GM18868 (cell line): ENCODE measurements at regions not wholly inside any gene's neighbourhood (a gene's known extent, or its start where the extent isn't known, plus 50 kb on each side); places are given as distances from the start of the nearest gene placed in this dataset.
A peak's percentile ranks its signal among the peaks of the same experiment; 100 is the strongest.

Experiments used
- ATAC-seq: cut with Tn5 transposase; IDR thresholded peaks from one replicate; pipeline ENCODE4 v1.9.1; 2021; ENCODE audit warnings: mild to moderate bottlenecking, moderate library complexity; ENCODE audit not compliant: unreplicated experiment

DNA sequence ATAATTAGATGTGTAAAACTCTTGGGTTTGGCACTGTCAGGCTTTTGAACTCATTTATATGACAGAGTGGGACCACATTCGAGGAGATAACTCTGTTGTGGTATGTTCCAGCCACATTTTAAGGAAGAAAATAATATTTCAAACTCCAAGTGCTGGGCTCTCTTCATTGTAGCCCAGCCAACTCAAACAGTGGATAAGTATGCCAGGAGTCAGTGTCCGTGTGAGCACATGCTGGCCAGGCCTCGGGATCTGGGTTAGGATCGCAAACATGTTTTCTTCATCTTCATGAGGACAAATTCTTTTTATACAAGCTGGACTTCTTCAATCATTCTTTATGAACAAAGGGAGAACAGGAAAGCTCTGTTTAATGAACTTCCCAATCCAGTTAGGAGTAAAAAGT lies 497.5 kb downstream of the MAFB start:
- ATAC-seq, result no peak

DNA sequence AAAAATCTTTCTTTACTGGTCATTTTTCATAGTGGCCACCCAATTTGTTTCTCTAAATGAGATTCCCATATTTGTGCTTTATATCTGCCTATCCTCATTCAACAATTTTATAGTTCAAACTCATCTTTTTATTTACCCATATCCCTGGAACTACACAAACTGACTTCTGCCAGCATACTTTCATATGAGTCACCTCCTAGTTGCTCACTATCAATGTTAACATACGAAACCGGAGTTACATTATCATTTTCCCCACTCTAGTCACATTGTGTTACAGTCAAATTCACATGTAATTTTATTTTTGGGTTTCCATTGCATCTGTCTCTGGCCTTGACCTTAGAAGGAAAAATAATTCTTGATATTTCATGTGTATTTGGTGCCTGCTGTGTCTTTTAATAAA lies 499.4 kb downstream of the MAFB start:
- no peak for ATAC-seq

DNA sequence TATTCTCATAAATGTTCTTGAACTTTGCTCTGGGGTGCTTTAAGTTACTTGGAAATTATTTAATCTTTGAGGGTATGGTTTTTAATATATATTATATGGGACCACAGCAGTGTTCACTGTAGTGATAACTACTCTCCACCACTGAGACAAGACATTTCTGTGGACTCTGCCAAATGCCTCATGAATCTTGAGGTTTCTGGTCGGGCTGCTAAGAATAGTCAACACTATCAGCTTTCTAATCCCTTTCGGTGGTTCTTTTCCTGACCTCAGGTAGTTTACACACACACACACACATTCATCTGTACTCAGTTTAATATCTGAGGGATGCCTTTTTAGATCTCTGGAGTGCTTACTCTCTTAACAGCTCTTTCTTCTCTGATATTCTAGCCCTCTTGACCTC lies 500.7 kb downstream of the MAFB start:
- ATAC-seq, result no peak

DNA sequence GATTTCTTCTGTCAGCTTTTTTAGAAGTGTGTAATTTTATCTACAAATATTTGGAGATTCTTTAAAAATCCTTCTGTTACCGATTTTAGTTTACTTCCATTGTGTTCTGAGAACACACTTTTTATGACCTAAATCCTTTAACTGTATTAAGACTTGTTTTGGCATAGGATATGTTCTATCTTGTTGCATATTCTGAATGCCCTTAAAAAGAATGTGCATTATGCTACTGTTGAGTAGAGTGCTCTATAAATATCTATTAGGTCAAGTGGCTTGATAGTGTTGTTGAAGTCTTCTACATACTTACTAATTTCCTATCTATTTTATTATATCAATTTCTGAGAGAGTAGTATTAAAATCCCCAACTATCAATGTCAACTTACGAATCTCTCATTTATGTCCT lies 502.2 kb downstream of the MAFB start:
- ATAC-seq, result no peak

DNA sequence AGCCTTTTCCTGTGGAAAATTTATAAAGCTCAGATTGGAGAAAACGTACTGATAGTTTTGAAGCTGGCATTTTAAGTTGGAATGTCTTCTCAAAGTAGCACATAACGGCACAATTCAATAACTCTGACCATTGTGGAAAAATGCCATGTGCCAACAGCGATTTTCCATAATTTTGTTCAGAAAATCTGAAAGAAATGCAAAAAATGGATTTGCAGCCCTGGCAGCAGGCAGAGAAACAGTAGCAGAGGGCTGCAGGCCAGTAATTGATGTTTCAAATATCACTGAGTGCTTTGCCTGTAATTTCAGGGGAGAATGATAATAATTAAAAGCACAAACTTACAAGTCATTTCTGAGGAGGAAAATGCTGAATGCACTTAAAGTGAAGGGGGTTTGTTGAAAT lies 507.4 kb downstream of the MAFB start:
- no peak for ATAC-seq

DNA sequence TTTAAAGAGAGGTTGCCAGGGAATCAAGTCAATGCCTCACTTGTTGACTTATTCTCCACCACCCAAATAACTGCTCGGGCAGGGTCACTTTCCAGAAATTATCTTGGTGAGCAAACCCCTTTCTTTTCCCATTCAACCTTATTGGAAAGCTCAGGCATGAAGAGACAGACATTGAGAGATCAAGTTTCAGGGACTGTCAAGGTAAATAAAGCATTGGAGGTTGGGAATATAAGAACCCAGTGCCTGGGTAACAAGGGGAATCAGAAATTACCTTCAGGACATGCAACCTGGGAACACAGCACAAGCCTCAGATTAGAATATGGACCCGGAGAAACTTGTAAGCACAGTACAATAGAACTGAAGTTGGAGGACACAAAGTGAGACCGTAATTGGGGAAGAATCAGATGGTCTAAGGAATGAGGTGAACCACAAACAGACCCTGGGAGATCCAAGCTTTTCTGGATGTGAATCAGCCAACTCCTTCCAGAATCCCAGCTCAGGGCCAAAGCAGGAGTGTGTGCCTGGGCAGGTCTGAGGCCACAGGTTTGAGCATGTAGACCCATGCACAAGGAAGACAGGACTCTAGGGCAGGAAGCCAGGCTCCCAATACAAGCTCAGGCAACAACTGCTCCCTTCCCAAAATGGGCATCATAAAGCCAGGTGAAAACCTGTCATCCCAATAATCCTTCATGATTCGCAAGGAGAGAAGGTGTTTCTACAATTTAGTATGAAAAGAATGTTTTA lies 512.8 kb downstream of the MAFB start:
- ATAC-seq, result no peak

DNA sequence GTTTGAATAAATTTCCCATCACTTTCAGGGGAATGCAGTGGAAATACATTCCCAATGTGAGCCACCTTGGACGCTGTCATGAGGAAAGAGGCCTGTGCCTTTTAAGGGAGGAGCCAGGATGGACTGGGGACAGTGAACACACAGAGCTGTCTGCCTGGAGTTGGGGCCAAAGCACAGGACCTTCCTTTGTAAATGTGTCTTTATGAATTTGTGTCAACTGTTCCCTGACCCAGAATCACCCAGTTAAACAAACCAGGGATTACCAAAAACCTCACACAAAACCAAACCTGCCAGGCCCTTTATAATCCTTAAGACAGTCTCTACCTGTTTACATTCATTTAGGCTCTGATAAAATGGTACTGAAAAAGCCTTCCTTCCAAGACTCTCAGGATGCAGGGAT lies 513.7 kb downstream of the MAFB start:
- ATAC-seq, result no peak

DNA sequence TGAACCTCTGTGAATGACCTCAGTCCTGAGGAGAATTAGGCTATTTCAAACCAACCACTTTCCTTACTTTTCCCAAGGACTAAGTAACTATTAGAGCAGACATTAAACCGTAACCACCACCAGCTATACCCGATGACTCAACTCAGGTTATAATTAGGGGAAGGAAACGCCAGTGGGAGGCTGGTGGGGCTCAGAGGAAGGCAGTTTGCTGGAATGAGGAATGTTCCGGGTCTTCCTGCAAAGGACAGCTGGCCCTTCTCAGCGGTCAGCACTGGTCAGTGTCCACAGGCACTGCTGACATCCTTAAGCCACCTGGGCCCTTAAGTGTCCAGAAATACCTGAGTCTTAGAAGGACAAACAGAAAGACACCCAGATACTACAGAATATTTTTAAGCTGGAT lies 515.2 kb downstream of the MAFB start:
- no peak for ATAC-seq

DNA sequence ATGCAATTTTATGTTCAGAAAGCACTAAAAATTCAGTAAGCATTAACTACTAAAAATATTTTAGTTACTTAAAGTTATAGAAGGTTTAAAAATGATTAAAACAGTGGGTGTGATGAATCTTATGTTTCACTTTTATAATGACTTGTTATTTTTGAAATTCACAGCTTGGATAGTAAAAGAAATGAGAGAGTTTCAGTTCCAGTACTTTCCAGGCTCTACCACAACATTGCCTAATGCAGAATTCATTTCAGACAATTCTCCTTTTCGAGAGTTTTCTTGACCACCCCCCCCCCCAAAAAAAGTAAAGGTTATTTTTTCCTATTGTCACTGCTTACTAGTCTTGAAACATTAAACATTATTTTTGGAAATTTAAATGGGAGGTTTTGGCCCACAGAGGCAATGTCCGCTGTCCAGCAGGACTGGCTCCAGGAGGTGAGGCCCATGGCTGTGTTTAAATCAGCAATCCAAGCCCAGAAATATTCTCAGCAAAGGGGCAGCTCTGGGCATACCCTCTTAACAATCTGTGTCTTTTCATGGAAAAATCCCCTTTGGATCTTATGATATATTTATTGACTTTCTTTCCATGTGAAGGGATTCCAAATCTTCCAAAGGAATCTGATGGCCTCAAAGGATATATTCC lies 519.9 kb downstream of the MAFB start:
- no peak for ATAC-seq

DNA sequence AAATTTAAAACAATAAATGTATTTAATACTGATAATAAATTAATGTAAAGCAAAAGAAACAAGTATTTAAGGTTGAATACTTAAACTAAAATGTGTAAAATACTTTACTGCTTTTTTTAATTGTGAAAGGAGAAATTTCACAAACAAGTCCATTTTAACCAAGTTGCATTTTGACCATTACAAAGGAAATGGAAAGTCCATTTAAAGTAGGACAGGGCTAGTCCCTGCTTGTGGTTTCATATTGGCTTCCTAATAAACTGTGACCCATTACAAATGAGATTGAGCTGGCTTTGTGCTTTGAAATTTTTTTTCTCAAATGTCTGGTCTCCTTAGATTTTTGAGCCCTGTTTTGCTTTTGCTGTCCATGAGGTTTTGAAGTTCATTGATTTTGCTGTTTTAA lies 527.6 kb downstream of the MAFB start:
- no peak for ATAC-seq

DNA sequence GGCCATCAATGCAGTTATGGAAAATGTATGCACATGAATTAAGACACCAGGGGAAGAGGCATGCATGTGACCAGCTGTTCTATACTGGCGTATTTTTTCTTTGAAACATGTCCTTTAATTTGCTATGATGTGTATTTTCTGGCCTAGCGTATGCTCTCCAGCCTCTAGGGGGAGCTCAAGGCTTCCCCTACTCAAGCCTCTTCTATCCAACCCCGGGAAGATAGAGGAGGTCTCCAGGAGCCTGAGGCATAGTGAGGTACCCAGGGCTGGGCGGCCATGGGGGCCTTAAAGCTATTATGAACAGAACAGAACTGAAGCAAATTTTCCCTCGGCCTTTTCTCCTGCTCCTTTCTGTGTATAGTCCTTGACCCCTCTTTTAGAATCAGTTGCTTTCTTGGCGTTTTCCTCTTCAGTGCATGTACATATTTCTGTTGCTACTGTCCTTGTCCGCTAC lies 528.9 kb downstream of the MAFB start:
- ATAC-seq, result peak; percentile 71

DNA sequence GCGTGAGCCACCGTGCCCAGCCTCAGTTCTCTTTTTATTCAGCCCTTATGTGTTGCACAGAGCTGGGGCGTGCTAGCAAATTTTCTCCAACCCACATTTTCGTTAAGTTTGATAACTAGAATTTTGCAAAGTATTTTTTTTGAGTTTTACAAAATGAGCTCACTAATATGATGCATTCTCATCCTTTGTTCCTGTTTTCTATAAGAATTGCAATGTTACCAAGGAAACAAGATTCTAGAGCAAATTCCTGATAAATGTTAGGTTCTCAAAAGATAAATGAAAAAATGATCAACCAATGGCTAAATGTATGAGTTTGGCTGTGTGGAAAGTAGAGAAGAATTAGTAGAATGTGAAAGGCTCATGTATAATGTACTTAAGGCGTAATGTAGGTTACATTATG lies 529.8 kb downstream of the MAFB start:
- no peak for ATAC-seq

DNA sequence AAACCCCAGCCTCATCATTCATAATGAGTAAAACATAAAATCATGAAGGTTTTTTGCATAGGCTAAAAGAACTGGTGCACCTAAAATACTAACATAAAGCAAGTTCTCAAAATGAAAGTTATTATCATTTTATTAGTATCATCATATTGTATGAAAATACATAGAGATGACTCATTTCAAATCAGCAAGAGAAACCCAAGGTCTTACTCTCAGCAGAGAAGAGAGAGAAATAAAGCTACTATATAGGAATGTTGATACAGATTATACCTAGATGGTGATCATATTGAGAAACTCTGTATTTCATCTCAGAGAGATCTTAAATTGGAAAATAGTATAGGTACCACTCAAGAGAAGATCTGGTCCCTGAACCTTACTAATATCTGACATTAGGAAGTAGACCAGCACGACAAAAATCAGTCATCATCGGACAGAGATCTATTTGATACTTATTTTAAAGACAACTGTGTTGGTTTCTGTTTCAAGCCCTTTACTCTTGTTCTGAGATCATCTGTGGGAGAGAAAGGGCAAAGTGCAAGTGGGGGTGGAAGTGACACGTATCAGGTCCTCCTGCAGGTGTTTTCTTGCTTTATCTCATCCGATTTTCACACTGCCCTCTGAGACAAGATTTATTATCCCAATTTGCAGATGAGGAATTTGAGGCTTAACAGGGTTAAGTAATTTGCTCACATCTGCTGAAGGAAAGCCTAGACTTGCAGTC lies 532.3 kb downstream of the MAFB start:
- ATAC-seq, result peak; percentile 84

DNA sequence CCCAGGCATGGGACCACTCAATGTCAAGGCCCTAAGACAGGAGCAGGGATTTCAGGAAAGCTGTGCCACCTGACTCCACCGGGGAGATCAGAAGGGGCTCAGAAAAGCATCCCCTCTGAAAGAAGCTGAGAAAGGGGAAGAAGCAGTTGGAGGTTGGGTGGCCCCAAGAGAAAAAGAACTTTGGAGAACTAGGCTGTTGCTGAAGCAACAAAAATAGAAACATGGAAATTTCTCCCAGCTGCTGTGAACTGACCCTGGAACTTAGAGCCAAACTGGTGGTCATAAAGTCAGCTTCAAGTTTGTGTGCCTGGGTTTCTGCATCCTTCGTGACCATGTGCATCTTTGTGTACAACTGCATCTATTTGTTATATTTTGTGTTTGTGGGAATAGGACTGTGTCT lies 534.5 kb downstream of the MAFB start:
- ATAC-seq, result no peak

DNA sequence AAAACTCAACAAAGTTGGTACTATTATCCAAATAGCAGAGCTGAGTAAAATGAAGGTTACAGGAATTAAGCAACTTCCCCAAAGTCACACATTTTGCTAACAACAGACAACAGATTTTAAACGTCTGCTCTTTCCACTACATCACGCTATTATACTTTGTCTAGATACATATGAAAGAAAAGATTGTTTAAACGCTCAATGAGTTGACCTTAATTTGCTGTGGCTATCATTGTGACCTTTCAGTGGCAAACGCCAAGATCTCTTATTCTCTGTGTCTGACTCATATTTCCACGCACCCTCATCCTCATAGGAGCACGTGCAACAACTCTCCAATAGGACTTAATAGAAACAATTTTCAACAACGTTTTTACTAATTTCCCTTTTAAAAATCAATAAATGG lies 540.1 kb downstream of the MAFB start:
- no peak for ATAC-seq

DNA sequence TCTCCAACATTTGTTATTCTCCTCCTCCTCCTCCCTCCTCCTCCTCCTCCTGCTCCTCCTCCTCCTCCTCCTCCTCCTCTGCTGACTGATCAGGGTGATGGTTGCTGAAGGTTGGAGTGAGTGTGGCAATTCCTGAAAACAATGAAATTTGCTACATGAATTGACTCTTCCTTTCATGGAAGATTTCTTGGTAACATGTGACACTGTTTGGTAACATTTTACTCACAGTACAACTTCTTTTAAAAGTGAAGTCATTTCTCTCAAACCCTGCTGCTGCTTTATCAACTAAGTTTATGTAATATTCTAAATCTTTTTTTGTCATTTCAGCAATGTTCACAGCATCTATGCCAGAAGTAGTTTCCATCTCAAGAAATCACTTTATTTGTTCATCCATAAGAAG lies 543.0 kb downstream of the MAFB start:
- ATAC-seq, result no peak

DNA sequence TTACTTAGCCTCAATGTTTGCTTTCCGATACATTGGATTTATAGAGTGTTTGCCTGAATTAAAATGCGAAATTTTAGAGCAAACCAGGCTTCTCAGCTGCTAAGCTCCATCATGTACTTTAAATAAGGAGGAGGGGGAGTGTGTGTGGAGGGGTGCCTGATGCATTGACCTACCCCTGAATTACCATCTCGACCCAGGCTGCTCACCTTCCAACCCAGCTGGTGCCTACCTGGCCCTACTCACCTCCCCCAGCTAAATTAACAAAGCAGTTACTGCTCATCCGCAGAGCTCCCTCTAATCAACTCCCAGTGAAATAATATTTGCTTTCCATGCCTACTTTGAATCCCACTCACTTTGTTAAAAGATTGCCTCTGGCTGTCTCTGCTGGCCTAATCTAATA lies 544.5 kb downstream of the MAFB start:
- ATAC-seq, result no peak

DNA sequence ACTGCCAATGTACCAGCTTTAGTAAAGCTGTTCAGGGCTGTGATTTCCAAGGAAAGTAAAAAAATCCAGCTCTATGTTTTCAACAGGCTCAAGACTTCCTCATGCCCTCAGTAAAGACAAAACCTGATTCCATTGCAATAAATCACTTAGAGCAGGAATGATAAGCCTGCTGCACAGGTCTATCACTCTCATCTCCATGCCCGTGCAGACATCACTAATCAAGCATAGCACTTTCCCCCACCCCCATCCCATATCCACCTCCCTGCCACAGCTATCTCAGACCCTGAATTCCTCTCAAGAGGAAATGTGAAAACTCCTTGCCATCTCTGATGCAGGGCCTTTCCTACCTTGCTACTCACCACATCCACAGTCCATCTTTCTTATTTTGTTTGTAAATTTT lies 554.9 kb downstream of the MAFB start:
- no peak for ATAC-seq

DNA sequence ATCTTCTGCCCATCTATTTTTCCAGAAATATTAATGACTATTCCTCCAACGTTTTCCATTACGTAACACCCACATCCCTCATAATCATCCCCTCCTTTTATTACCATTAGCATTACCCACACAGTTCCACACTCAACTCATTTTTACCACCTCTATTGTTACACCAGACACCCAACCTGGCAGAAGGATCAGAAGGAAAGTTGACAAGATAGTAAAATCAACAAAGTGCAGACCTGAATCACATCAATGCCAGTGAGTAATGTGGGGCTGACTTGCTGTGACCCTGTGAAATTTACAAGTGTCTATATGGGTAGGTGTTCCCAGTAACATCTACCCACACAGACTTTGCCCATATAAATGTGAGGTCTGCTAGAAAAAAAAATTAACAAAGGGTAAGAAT lies 568.2 kb downstream of the MAFB start:
- no peak for ATAC-seq

DNA sequence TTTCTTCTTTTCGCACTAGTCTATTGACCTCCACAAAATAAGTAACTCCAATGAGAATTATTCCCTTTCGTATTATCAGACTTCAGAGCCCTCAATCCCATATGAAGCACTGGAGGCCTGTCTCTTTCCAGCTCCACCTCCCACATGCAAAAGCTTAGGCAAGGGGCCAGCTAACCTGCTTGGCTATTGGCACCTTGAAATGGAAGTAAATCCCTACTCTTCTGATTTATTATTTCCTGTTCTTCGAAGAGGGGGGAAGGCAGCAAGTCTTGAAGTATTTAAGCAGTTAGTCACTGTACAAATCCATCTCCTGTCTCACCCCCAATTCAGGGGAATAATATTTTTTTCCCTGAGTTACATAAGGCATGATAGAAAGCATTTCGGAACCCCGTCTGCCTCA lies 577.8 kb downstream of the MAFB start:
- no peak for ATAC-seq

DNA sequence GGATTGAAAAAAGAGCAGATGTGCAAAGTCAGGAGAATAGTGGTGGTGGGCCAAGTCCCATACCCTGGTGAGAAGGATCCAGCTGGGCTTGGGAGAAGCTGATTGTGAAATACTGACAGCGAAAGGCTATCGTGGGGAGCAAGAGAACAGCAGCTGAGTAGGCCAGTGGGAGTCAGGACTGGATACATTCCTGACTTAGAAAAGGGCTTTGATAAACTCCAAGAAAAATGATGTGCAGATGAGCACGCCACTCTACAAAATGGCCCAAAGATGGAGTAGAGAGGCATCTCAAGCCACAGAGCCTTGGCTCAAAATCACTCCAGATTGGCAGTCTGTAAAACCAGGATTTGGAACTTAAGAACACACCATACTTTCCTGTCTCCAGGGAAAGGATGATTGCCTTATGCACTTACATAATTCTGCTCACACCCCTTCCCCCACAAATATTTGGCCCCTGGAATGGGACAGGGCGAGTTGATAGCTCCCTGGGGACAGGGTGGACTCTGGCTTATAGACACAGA lies 578.7 kb downstream of the MAFB start:
- ATAC-seq, result no peak

DNA sequence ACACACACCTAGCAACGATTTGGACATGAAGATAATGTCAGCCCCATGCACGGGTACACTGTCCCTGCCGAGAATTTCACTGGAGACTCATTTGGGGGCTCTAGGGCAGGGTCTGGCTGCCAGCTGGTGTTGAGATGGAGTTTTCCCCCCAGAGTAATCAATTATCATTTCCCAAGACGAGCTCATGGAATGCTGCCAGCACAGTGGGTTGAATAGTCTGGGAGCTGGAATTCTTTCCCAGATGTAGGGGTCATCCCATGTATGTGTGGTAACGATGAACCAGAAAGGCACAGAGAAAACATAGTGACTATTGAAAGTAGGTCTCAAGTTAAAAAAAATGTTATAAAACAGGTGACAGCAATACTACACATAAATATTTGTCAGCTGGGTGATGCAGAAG lies 579.9 kb downstream of the MAFB start:
- no peak for ATAC-seq
